NCI-H345 treated with DMSO at 0.1 percent for 48 hours (cell line): ENCODE measurements at regions not wholly inside any gene's neighbourhood (a gene's known extent, or its start where the extent isn't known, plus 50 kb on each side); places are given as distances from the start of the nearest gene placed in this dataset.

ENCODE experiments used
- DNase-seq: peaks from one replicate; lab custom pipeline; 2025; ENCODE audit not compliant: unreplicated experiment; lab: John Stamatoyannopoulos, UW

- DNase-seq: no peak
Measured at GRCh38 chr9:86662890-86663468, 284.3 kb downstream of the GAS1 start.

DNA sequence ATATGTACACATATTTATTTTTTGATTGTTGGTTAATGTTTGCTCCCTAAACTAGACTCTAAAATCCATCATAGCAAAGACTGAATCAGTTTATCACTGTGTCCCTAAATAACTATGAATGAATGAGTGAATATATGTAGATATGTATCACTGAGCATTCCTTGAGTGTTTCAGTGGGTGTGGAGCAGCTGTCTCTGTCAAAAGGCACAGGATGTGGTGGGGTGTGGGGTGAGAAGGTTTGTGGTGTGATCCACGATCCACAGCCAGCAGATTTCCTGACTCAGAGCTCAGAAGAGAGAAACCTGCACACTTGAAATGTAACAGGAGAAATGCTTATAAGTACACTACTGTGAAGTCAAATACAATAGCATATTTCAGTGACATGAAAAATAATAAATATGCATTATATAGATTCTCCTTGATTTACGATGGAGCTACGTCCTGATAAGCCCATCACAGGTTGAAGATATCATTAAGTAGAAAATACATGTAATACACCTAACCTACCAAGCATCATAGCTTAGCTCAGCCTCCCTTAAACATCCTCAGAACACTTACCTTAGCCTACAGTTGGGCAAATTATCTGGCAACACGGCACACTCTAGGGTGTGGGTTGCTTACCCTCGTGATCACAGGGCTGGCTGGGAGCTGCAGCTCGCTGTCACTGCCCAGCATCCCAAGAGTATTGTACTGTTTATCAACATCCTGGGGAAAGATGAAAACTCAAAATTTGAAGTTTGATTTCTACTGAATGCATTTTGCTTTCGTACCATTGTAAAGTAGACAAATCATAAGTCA, 287.0 kb downstream of the GAS1 start:
- no peak for DNase-seq

DNA sequence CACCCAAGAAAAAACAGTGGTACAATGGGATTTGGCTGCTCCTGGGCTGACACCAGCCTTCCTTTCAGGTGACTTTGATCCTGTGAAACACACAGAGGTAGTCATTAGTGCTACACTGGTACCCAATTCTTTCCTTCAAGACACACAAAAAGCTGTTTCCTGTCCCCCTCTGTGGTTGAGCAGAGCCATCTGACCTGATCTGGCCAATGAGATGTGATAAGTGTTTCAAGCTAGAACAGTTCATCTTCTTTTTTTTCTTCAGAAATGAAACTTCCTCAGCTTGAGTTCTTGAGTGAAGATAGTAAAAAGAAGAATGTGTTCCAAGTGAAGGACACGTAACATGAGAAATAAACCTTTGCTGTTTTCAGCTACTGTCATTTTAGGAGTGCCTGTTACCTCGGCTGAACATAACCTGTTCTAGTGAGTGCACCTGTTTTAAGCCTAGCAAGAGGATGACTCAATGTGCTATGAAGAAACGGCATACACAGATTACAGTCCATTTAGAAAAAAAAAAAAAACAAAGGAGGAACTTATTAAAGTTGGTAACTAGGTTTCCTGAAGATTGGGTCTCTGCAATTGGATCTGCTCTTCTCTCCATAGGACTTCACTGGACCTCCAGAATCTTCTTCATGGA, 287.8 kb downstream of the GAS1 start:
- DNase-seq: no peak

- DNase-seq: no peak
Measured at GRCh38 chr9:86655147-86655546, 292.2 kb downstream of the GAS1 start.

DNA sequence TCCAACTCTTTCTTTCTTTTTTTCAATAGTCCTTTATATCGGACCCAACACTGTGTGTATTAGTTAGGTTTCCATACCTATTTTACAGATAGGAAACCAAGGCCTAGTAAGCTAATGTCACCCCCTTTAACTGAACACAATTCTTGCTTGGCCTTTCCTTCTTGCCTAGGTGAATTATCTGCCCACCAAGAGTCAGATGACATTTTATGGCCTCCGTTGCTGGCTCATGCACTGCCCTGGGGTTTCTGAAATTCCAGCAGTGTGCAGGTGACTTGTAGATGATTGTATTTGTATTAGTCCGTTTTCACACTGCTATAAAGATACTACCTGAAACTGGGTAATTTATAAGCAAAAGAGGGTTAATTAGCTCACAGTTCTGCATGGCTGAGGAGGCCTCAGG, 293.8 kb downstream of the GAS1 start:
- DNase-seq: no peak

DNA sequence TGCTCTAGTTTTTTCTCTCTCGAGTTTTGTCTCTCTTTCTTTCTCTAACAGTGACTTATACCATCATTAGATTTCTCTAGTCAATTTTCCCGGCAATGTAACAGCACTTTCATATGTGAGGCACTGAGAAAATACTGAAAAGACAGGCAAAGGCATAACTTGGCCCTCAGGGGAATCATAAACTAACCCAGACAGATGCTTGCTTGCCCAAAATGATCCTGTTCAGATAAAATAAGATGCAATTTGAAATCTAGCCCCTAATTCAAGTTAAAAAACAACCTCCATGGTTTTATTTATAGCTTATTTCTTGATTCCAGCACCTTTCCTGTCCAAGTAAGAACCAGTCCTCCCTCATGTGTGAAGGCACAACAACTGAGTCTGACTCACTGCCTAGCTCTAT, 294.6 kb downstream of the GAS1 start:
- no peak for DNase-seq

GRCh38 chr9:86649913-86650312, 295.7 kb upstream of the TUT7 start:
- DNase-seq: no peak

DNA sequence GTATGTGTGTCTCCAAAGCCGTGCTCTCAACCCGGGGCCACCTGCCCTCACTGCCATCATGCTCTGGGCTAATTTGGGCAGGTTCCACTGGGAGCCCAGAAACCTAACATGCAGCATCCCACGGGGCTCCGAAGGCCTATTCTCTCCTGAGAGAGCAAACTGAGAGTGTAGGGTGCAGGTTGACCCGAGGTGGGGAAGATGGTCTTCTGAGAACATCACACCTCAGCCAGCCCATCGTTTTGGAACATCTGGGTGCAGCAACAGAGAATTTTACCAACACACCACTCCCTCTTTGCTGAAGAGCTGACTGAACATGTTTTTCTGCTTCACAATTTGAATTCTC, 294.6 kb upstream of the TUT7 start:
- no peak for DNase-seq

DNA sequence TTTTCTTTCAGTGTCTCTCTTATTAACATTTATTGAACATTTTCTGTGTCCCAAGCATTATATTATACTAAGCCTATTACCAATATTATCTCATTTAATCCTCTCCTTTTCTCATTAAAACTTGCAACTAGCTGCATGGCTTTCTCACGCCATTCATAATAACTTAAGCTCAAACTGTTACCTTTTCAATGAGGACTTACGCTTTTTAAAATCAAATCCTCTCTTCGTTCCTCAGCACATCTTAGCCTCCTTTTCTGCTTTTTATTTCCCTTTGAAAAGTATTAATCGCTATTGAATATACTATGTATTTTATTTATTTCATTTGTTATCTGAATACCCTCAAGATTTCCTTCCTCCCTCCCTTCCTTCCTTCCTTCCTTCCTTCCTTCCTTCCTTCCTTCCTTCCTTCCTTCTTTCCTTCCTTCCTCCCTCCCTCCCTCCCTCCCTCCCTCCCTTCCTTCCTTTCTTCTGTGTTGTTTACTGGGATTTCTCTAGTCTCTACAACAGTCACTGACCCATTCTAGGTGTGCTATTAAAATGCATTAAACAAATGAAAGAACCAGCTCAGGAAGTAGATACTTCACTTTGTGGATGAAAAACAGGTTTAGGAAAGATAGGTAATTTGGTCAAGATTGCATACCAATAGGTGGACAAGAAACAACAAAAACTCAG, 294.1 kb upstream of the TUT7 start:
- no peak for DNase-seq

DNA sequence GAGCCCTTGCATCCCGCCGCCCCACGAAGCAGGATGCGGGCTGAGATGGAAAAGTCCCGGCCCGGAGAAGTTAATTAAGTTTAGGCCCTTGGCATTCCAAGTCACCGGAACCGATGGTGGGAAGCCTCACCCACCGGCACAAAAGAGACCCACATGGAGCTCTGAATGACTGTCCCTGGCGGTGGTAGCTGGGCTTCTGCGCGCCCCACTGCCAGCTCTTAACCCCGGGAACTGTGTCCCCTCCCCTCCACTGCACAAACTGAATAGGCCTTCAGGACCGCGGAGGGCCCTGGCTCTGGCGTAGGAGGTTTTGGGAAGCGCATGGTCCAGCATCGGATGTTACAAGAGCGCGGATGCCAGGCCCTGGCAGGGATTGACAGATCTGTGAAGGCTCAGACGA, 291.1 kb upstream of the TUT7 start:
- DNase-seq: no peak

GRCh38 chr9:86644675-86645034, 290.4 kb upstream of the TUT7 start:
- DNase-seq: no peak

- DNase-seq: no peak
Measured at GRCh38 chr9:86643946-86644674, 289.9 kb upstream of the TUT7 start.

- no peak for DNase-seq
Measured at GRCh38 chr9:86642721-86643120, 288.5 kb upstream of the TUT7 start.

- DNase-seq: no peak
Measured at GRCh38 chr9:86641970-86642369, 287.8 kb upstream of the TUT7 start.

- no peak for DNase-seq
Measured at GRCh38 chr9:86639899-86640379, 285.7 kb upstream of the TUT7 start.

- DNase-seq: no peak
Measured at GRCh38 chr9:86639287-86639686, 285.1 kb upstream of the TUT7 start.

DNA sequence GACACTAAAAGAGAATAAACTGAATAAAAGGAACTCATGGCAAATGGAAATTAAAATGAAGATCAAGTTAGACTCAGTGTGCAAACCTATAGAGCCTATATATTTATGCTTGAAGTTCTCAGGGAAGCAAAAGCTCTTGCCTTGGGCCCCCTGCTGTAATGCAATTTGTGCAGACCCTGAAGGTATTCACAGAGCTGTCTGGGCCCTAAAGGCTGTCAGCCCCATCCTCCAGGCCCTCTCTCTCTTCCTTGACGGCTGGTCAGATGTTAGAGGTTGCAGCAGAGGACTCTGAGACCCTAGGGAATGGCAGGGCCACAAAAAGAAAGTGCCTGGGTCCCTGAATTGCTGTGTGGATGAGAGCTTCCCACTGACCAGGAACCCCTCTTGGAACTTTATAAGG, 283.9 kb upstream of the TUT7 start:
- DNase-seq: no peak

DNA sequence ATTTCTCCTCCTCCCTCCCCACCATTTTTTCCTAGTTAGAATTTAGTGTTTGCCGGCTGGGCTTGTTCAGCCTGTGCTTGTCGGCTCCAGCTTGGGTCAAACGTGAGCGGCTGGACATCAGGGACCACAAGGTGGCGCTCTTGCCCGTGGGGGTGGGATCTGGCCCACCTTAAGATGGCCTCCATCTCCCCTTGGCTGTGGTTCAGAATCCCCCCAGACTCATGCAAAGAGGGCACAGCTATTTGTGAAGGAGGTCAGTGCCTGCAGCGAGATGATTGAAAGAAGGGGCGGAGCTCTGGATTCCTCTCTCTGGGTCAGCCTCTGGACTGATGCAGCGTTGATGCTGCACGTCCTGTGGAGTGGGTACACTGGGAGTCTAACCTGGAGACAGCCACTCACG, 283.3 kb upstream of the TUT7 start:
- no peak for DNase-seq

DNA sequence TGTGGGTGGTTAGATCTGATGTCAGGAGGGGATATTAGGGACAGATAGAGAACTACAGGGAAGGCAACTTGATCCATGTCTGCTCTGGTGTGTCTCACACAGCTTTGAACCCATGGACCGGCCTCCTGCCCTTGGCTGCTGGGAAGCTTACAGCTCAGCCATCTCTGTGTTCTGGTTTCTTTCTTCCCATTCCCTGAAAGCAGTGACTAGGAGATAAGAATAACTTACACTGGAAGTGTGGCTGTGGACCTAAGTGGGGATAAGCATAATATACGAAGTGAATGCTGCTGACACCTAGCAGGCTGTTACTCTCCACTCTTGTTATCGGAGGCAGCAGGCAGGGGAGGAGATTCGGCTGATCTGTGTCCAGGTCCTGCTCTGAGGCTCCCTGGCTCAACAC, 282.3 kb upstream of the TUT7 start:
- no peak for DNase-seq

DNA sequence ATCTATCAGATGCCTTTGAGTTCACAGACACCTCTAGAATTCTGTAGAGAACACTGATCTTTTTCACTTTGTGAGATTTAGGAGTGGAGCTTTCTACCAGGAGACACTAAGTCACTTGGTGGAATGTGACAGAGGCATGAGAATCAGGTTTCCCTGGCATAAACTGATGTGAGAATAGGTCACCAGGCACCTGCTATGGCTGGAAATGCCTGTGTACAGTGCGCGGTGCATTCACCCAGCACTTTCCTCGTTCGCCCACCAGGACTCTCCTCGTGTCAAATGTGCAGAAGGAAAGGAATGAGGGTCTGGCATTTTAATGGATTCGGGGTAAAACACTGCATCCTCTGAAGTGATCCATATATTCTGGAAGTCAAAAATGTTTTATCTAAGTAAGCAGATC, 281.8 kb upstream of the TUT7 start:
- DNase-seq: no peak

- no peak for DNase-seq
Measured at GRCh38 chr9:86634501-86634900, 280.3 kb upstream of the TUT7 start.
